ENCODE measurements at regions not wholly inside any gene's neighbourhood (a gene's known extent, or its start where the extent isn't known, plus 50 kb on each side); places are given as distances from the start of the nearest gene placed in this dataset.

DNA sequence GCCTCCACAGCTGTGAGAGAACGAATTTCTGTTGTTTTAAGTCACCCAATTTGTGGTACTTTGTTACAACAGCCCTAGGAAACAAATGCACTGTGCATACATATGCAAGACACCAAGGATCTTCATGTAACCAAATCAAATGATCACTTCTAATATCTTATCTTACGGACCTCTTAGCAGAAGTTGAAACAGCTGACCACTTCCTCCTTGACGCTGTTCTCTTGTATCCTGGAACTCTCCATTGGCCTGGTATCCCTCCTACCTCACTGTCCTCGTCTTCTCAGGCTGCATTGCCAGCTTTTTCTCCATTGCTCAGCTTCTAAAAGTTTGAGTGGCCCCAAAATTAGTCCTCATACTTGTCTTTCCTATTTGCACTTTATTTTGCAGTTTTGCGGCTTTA lies 200.4 kb downstream of the DLEU7 start:
- 51 to 76% methylated on average over 5 of the region's 5 CpGs for WGBS, 2 donors
- no peak overlapping the region for H3K4me3 ChIP-seq
- no peaks in the 10 kb centered on the region for H3K36me3 ChIP-seq (ENCODE audit: control insufficient read depth in 4 of 4, insufficient read depth in 4 of 4, low read length in 4 of 4)
- ATAC-seq (ENCODE audit: insufficient read depth, low FRiP score) = no peak
- no peak overlapping the region for H3K9ac ChIP-seq (ENCODE audit: insufficient read depth in 1 of 2, low read length in 2 of 2)
- TF ChIP-seq, protein P1, sequence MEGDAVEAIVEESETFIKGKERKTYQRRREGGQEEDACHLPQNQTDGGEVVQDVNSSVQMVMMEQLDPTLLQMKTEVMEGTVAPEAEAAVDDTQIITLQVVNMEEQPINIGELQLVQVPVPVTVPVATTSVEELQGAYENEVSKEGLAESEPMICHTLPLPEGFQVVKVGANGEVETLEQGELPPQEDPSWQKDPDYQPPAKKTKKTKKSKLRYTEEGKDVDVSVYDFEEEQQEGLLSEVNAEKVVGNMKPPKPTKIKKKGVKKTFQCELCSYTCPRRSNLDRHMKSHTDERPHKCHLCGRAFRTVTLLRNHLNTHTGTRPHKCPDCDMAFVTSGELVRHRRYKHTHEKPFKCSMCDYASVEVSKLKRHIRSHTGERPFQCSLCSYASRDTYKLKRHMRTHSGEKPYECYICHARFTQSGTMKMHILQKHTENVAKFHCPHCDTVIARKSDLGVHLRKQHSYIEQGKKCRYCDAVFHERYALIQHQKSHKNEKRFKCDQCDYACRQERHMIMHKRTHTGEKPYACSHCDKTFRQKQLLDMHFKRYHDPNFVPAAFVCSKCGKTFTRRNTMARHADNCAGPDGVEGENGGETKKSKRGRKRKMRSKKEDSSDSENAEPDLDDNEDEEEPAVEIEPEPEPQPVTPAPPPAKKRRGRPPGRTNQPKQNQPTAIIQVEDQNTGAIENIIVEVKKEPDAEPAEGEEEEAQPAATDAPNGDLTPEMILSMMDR (IDR thresholded peaks at IDR 0.05; ENCODE audit: control extremely low read depth, extremely low read depth) = no peak
- no peak overlapping the region for H3K27ac ChIP-seq (ENCODE audit: low read depth in 1 of 2, low read length in 1 of 2)
- no peaks in the 10 kb centered on the region for H3K4me1 ChIP-seq (ENCODE audit: control insufficient read depth in 5 of 5, insufficient read depth in 5 of 5, low read length in 5 of 5)
- no peaks in the 10 kb centered on the region for H3K27me3 ChIP-seq (ENCODE audit: control insufficient read depth in 3 of 3, insufficient read depth in 3 of 3, low read length in 2 of 3)
- no peak for DNase-seq
- H3K9me3 ChIP-seq (ENCODE audit: control insufficient read depth in 4 of 4, insufficient read depth in 3 of 4, low read length in 3 of 4) = no peaks in the 10 kb centered on the region

DNA sequence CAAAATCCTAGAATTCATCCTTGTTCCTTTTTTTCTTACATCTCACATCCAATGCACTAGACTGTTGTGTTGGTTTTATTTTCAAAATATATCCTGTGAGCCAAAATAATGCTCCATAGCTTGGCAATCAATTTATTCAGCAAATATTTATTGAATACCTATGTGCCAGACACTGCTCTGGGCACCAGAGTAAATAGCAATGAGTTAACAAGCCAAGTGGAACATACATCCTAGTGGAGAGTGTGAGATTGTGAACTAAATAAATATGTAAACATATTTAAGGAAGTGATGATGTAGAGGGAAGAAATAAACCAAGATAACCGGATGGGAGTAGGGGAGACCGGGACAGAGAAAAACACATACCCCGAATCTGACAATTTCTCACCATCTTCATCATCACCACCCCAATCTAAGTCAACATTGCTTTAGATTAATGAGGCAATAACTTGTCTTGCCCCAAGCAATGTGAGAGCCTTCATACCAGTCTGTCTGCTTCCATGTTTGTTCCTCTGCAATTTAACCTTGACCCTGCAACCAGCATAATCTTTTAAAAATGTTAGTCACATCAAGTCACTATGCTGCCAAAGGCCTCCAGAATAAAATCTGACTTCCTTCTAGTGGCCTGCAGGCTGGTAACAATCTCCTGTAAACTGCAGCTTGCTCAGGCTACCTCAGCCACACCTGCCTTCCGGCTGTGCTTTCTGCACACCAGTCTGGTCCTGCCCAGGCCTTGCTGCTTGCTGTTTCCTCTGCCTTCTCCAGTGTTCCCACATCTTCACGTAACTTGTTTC lies 199.2 kb downstream of the DLEU7 start:
- Histone ChIP-seq H3K9me3 (ENCODE audit: control insufficient read depth in 4 of 4, insufficient read depth in 3 of 4, low read length in 3 of 4) (no peaks in the 10 kb centered on the region), H3K36me3 (ENCODE audit: control insufficient read depth in 4 of 4, insufficient read depth in 4 of 4, low read length in 4 of 4) (no peaks in the 10 kb centered on the region), H3K9ac (ENCODE audit: insufficient read depth in 1 of 2, low read length in 2 of 2) (no peak overlapping the region), H3K4me3 (no peak overlapping the region), H3K4me1 (ENCODE audit: control insufficient read depth in 5 of 5, insufficient read depth in 5 of 5, low read length in 5 of 5) (no peaks in the 10 kb centered on the region), H3K27me3 (ENCODE audit: control insufficient read depth in 3 of 3, insufficient read depth in 3 of 3, low read length in 2 of 3) (no peaks in the 10 kb centered on the region), H3K27ac (ENCODE audit: low read depth in 1 of 2, low read length in 1 of 2) (no peak overlapping the region)
- WGBS, 2 donors = 78 to 84% methylated on average over 5 of the region's 5 CpGs
- TF ChIP-seq, protein P1 (IDR thresholded peaks at IDR 0.05; ENCODE audit: control extremely low read depth, extremely low read depth) = no peak
- ATAC-seq (ENCODE audit: insufficient read depth, low FRiP score) (no peak), DNase-seq (no peak)

DNA sequence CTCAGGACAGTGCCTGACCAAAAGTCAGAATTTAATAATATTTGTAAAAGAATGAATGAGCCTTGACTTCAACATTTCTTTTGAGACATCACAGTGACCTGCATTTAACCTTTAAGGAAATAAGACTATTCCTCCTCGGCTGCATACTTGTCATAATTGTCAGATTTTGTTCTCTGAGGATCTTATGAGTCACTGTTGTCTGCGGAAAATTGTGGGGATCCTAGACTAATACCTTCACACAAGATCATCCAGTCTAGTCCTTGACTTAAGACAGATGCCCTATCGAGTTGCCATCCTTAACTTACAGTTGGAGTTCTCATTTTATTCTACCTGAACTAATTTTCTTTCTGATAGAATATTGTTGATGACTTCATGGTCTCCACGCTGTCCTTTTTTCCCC lies 198.4 kb downstream of the DLEU7 start:
- H3K4me3 ChIP-seq = no peak overlapping the region
- H3K9me3 ChIP-seq (ENCODE audit: control insufficient read depth in 4 of 4, insufficient read depth in 3 of 4, low read length in 3 of 4) = no peaks in the 10 kb centered on the region
- H3K27ac ChIP-seq (ENCODE audit: low read depth in 1 of 2, low read length in 1 of 2) = no peak overlapping the region
- WGBS, 2 donors = 89 to 95% methylated on average over 4 of the region's 4 CpGs
- no peaks in the 10 kb centered on the region for H3K27me3 ChIP-seq (ENCODE audit: control insufficient read depth in 3 of 3, insufficient read depth in 3 of 3, low read length in 2 of 3)
- H3K36me3 ChIP-seq (ENCODE audit: control insufficient read depth in 4 of 4, insufficient read depth in 4 of 4, low read length in 4 of 4) = no peaks in the 10 kb centered on the region
- no peak for ATAC-seq (ENCODE audit: insufficient read depth, low FRiP score)
- DNase-seq = no peak
- H3K9ac ChIP-seq (ENCODE audit: insufficient read depth in 1 of 2, low read length in 2 of 2) = no peak overlapping the region
- TF ChIP-seq, protein P1 (IDR thresholded peaks at IDR 0.05; ENCODE audit: control extremely low read depth, extremely low read depth) = no peak
- no peaks in the 10 kb centered on the region for H3K4me1 ChIP-seq (ENCODE audit: control insufficient read depth in 5 of 5, insufficient read depth in 5 of 5, low read length in 5 of 5)

DNA sequence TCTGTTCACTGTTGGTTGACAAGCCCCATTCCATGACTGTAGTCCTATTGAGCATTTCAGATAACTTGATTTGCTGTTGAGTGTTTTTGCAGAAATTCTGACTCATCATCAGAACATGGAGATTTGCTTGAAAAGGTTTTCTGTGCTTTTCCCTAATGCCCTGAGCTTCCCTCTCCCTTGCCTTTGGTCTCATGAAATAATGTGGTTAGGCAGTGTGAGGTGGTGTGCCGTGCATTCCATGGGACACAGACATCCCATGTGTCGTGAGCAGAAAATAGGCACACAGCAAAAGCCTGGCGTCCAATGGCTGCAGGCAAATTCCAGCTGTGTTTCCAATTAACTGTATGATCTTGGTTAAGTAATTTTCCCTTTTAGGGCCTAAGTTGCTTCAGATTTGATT lies 197.4 kb downstream of the DLEU7 start:
- 94 to 95% methylated on average over 3 of the region's 3 CpGs for WGBS, 2 donors
- Histone ChIP-seq H3K27me3 (ENCODE audit: control insufficient read depth in 3 of 3, insufficient read depth in 3 of 3, low read length in 2 of 3) (no peaks in the 10 kb centered on the region), H3K36me3 (ENCODE audit: control insufficient read depth in 4 of 4, insufficient read depth in 4 of 4, low read length in 4 of 4) (no peaks in the 10 kb centered on the region), H3K4me1 (ENCODE audit: control insufficient read depth in 5 of 5, insufficient read depth in 5 of 5, low read length in 5 of 5) (peaks cover 0 to 1% (median 0%) of the 10 kb centered on the region in 5 donors), H3K27ac (ENCODE audit: low read depth in 1 of 2, low read length in 1 of 2) (no peak overlapping the region), H3K4me3 (no peak overlapping the region), H3K9ac (ENCODE audit: insufficient read depth in 1 of 2, low read length in 2 of 2) (no peak overlapping the region), H3K9me3 (ENCODE audit: control insufficient read depth in 4 of 4, insufficient read depth in 3 of 4, low read length in 3 of 4) (no peaks in the 10 kb centered on the region)
- ATAC-seq (ENCODE audit: insufficient read depth, low FRiP score) (no peak), DNase-seq (no peak)
- TF ChIP-seq, protein P1 (IDR thresholded peaks at IDR 0.05; ENCODE audit: control extremely low read depth, extremely low read depth) = no peak

Data from lung (tissue), 11 donors.